ENCODE measurements at regions not wholly inside any gene's neighbourhood (a gene's known extent, or its start where the extent isn't known, plus 50 kb on each side); places are given as distances from the start of the nearest gene placed in this dataset.

GRCh38 chr15:29873947-29874411, 51.7 kb upstream of the TJP1 start:
- DNase-seq, result no peak

- DNase-seq, result no peak
Measured at GRCh38 chr15:29873264-29873663, 51.0 kb upstream of the TJP1 start.

GRCh38 chr15:29872716-29873115, 50.4 kb upstream of the TJP1 start:
- no peak for DNase-seq
